Brain microvascular endothelial cell (primary cell): ENCODE measurements at regions not wholly inside any gene's neighbourhood (a gene's known extent, or its start where the extent isn't known, plus 50 kb on each side); places are given as distances from the start of the nearest gene placed in this dataset.
"Not testable (repeated sequence)": the region's sequence is repeated elsewhere in the genome, so short reads cannot be mapped to it uniquely, and the experiment has no call there.

Experiments
- DNase-seq: peaks from one replicate; pipeline ENCODE4 v3.0.0-alpha.2; 2020
- H3K27ac ChIP-seq: fragments of 250-450 bp; sonication (Bioruptor Pico); 2 replicates; pipeline ENCODE4 v1.5.1; 2020; ENCODE audit warnings: mild to moderate bottlenecking, moderate library complexity
- H3K27me3 ChIP-seq: fragments of 250-450 bp; sonication (Bioruptor Pico); replicated peaks from 2 replicates; pipeline ENCODE4 v1.5.1; 2020; ENCODE audit warnings: mild to moderate bottlenecking
- H3K36me3 ChIP-seq: fragments of 250-450 bp; sonication (Bioruptor Pico); replicated peaks from 2 replicates; pipeline ENCODE4 v1.5.1; 2020; ENCODE audit warnings: mild to moderate bottlenecking
- H3K4me3 ChIP-seq: 2 replicates; pipeline ENCODE4 v1.5.1; 2011; ENCODE audit warnings: low read depth, mild to moderate bottlenecking, control low read depth, low read length, moderate library complexity
- CTCF ChIP-seq: IDR thresholded peaks from 2 replicates; pipeline ENCODE4 v1.5.1; 2011; ENCODE audit warnings: low read depth, mild to moderate bottlenecking, moderate library complexity, low read length, control low read depth, inconsistent platforms; ENCODE audit errors: missing control alignments
- in situ Hi-C: cut with HindIII; loops from 2 replicates; pipeline ENCODE4 v1.10.0; 2017; ENCODE audit warnings: low sequenced_read_pairs, low pct_ligation_motif_present

DNA sequence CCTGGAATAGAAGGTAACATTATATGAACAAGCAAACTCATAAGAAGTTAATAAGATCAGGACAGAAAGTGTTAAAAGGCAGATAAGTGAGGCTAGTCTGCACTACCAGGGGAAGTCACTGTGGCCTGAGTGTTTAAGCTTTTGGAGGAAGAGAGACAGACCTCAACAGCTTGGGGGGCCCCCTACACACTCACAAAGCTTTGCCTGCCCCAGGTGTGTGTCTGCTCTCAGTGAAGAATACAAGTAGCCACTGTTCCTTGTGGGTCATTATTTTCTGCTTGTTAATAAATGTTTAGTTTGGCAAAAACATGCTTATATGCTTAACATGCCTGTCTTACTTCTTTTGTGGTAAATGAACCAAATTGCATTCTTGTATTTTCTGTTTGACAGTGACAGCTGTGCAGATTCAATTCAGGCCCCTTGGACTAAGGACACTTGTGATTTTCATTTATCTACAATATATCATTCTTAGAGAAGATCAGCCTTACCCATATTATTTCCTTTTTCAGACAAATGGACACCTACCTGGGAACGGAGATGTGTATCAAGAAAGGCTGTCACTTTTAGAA, 50.7 kb upstream of the C12orf71 start:
- Histone ChIP-seq H3K27me3 (no peaks in the 10 kb centered on the region), H3K27ac (no peak overlapping the region), H3K4me3 (no peak overlapping the region), H3K36me3 (no peaks in the 10 kb centered on the region)
- in situ Hi-C loops = no loop called here
- no peak for TF ChIP-seq CTCF
- no peak for DNase-seq

DNA sequence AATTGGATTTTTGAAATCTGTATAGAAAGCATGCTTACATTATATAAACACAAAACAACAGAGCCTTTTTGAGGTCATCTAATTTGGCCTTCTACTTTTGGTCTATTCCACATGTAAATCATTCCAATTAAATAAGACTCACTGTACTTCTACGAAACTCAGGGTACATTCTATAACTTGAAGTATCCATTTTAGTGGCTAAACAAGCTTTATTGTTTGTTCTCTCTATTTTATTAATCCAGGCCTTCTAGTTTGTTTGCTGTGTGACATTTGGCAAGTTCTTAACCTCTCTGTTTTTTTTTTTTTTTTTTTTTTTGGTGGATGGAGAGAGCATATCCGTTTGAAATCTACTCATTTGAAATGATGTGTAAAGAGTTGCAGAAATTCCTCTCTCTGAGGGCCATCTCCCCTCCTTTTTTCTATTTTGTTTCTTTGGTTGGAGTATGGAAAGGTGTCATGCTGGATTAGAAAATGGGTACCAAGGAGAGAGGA, 58.1 kb upstream of the C12orf71 start:
- no peak for TF ChIP-seq CTCF
- no peak overlapping the region for H3K27ac ChIP-seq
- H3K36me3 ChIP-seq = no peaks in the 10 kb centered on the region
- H3K27me3 ChIP-seq = no peaks in the 10 kb centered on the region
- H3K4me3 ChIP-seq = no peak overlapping the region
- in situ Hi-C loops = no loop called here
- no peak for DNase-seq

- Histone ChIP-seq H3K27me3 (no peaks in the 10 kb centered on the region), H3K27ac (no peak overlapping the region), H3K36me3 (no peaks in the 10 kb centered on the region), H3K4me3 (no peak overlapping the region)
- in situ Hi-C loops = no loop called here
- DNase-seq = peak; percentile 65
- TF ChIP-seq CTCF = peak; percentile 92
Measured at GRCh38 chr12:27142101-27142721, 59.8 kb upstream of the C12orf71 start.

- no peak overlapping the region for H3K27ac ChIP-seq
- in situ Hi-C loops = no loop called here
- TF ChIP-seq CTCF = no peak
- H3K4me3 ChIP-seq = no peak overlapping the region
- DNase-seq = no peak
- no peaks in the 10 kb centered on the region for H3K36me3 ChIP-seq
- H3K27me3 ChIP-seq = no peaks in the 10 kb centered on the region
Measured at GRCh38 chr12:27143256-27144069, 61.1 kb upstream of the C12orf71 start.

DNA sequence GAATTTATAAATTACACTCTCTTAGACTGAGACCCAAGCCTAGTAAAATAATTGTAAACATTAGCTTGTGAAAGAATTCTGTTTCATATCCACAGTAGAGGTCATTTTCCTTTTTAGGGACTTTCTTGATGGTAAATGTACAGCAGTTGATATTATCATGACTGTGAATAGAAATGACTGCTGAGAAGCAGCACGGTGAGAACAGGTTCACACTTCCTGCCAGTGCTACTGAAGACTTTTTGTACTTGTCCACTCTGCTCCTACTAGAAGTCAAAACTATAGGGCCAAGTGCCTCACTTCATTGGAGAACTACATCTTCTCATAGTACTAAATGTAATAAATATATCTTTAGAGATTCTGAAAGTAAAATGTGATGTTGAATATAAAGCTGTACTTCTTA, 63.3 kb upstream of the C12orf71 start:
- H3K36me3 ChIP-seq, in situ Hi-C loops, H3K27ac ChIP-seq, H3K27me3 ChIP-seq, H3K4me3 ChIP-seq, DNase-seq: not testable (repeated sequence)

- DNase-seq = no peak
- in situ Hi-C loops = no loop called here
- Histone ChIP-seq H3K4me3 (no peak overlapping the region), H3K27me3 (no peaks in the 10 kb centered on the region), H3K27ac (no peak overlapping the region), H3K36me3 (no peaks in the 10 kb centered on the region)
- no peak for TF ChIP-seq CTCF
Measured at GRCh38 chr12:27148373-27148772, 66.0 kb upstream of the C12orf71 start.
